ENCODE measurements at regions not wholly inside any gene's neighbourhood (a gene's known extent, or its start where the extent isn't known, plus 50 kb on each side); places are given as distances from the start of the nearest gene placed in this dataset.

GRCh38 chr5:8720506-8720905 is 825.4 kb downstream of the SEMA5A start:
- Histone ChIP-seq H3K36me3 (ENCODE audit: insufficient read depth, low read length) (no peaks in the 10 kb centered on the region), H3K27me3 (ENCODE audit: control insufficient read depth in 1 of 2, insufficient read depth in 2 of 2, low read length in 2 of 2) (no peaks in the 10 kb centered on the region), H3K9me3 (ENCODE audit: control insufficient read depth in 1 of 2, insufficient read depth in 1 of 2, low read length in 2 of 2) (no peaks in the 10 kb centered on the region), H3K4me1 (ENCODE audit: insufficient read depth, low read length) (no peaks in the 10 kb centered on the region), H3K4me3 (ENCODE audit: low read length) (no peak overlapping the region), H3K27ac (ENCODE audit: low read depth in 1 of 2, low read length in 2 of 2) (no peak overlapping the region)
- no peak for TF ChIP-seq CTCF (IDR thresholded peaks at IDR 0.05)
- intact Hi-C loops (cut with DNase I, micrococcal nuclease), result no loop called here
- H3K27me3 Mint-ChIP-seq, result no peaks in the 10 kb centered on the region
- no peak for DNase-seq
- no peak overlapping the region for H3K4me3 Mint-ChIP-seq
- peaks cover 5% of the 10 kb centered on the region for H3K9me3 Mint-ChIP-seq
- ATAC-seq (ENCODE audit: poor library complexity), result no peak
- H3K4me1 Mint-ChIP-seq (ENCODE audit: low read depth), result no peaks in the 10 kb centered on the region
- no peak overlapping the region for H3K27ac Mint-ChIP-seq
- H3K36me3 Mint-ChIP-seq (ENCODE audit: low read depth), result no peaks in the 10 kb centered on the region
- ChIA-PET CTCF (no interaction called here), POLR2A (no interaction called here)

- Histone ChIP-seq H3K9me3 (ENCODE audit: control insufficient read depth in 1 of 2, insufficient read depth in 1 of 2, low read length in 2 of 2) (peaks cover 0 to 6% of the 10 kb centered on the region in 2 experiments), H3K4me3 (ENCODE audit: low read length) (no peak overlapping the region), H3K36me3 (ENCODE audit: insufficient read depth, low read length) (no peaks in the 10 kb centered on the region), H3K27ac (ENCODE audit: low read depth in 1 of 2, low read length in 2 of 2) (no peak overlapping the region), H3K4me1 (ENCODE audit: insufficient read depth, low read length) (no peaks in the 10 kb centered on the region), H3K27me3 (ENCODE audit: control insufficient read depth in 1 of 2, insufficient read depth in 2 of 2, low read length in 2 of 2) (no peaks in the 10 kb centered on the region)
- Mint-ChIP-seq H3K9me3 (peaks cover 8% of the 10 kb centered on the region), H3K27ac (no peak overlapping the region), H3K4me3 (no peak overlapping the region), H3K4me1 (ENCODE audit: low read depth) (no peaks in the 10 kb centered on the region), H3K27me3 (no peaks in the 10 kb centered on the region), H3K36me3 (ENCODE audit: low read depth) (no peaks in the 10 kb centered on the region)
- no peak for TF ChIP-seq CTCF (IDR thresholded peaks at IDR 0.05)
- no peak for ATAC-seq (ENCODE audit: poor library complexity)
- DNase-seq, result no peak
- ChIA-PET POLR2A (no interaction called here), CTCF (no interaction called here)
- intact Hi-C loops (cut with DNase I, micrococcal nuclease), result no loop called here
Observed at GRCh38 chr5:8721536-8721935, 824.3 kb downstream of the SEMA5A start.

GRCh38 chr5:8726383-8727036 is 819.4 kb downstream of the SEMA5A start:
- no peak for TF ChIP-seq CTCF (IDR thresholded peaks at IDR 0.05)
- intact Hi-C loops (cut with DNase I, micrococcal nuclease), result no loop called here
- CTCF ChIA-PET, result no interaction called here

More at GRCh38 chr5:8726383-8727036, 819.4 kb downstream of the SEMA5A start:
- H3K27ac ChIP-seq (ENCODE audit: low read depth in 1 of 2, low read length in 2 of 2), result no peak overlapping the region
- no peak overlapping the region for H3K4me3 ChIP-seq (ENCODE audit: low read length)
- H3K4me1 Mint-ChIP-seq (ENCODE audit: low read depth), result no peaks in the 10 kb centered on the region
- POLR2A ChIA-PET, result no interaction called here
- H3K9me3 Mint-ChIP-seq, result peaks cover 5% of the 10 kb centered on the region
- no peak for ATAC-seq (ENCODE audit: poor library complexity)
- no peaks in the 10 kb centered on the region for H3K27me3 Mint-ChIP-seq
- H3K4me3 Mint-ChIP-seq, result no peak overlapping the region
- H3K36me3 ChIP-seq (ENCODE audit: insufficient read depth, low read length), result no peaks in the 10 kb centered on the region
- no peaks in the 10 kb centered on the region for H3K36me3 Mint-ChIP-seq (ENCODE audit: low read depth)
- no peak for DNase-seq
- H3K27ac Mint-ChIP-seq, result no peak overlapping the region
- no peaks in the 10 kb centered on the region for H3K27me3 ChIP-seq (ENCODE audit: control insufficient read depth in 1 of 2, insufficient read depth in 2 of 2, low read length in 2 of 2)
- H3K4me1 ChIP-seq (ENCODE audit: insufficient read depth, low read length), result no peaks in the 10 kb centered on the region
- H3K9me3 ChIP-seq (ENCODE audit: control insufficient read depth in 1 of 2, insufficient read depth in 1 of 2, low read length in 2 of 2), result peaks cover 0 to 17% of the 10 kb centered on the region in 2 experiments
